ENCODE measurements at regions not wholly inside any gene's neighbourhood (a gene's known extent, or its start where the extent isn't known, plus 50 kb on each side); places are given as distances from the start of the nearest gene placed in this dataset.

- Mint-ChIP-seq H3K4me3 (no peak overlapping the region), H3K4me1 (peaks cover 62% of the 10 kb centered on the region), H3K27me3 (no peaks in the 10 kb centered on the region), H3K27ac (peak overlapping the region; percentile 8), H3K36me3 (ENCODE audit: low read depth) (peaks cover 73% of the 10 kb centered on the region), H3K9me3 (no peaks in the 10 kb centered on the region)
- TF ChIP-seq CTCF (IDR thresholded peaks at IDR 0.05) = no peak
- ATAC-seq (ENCODE audit: low read depth) (no peak), DNase-seq (no peak)
- ChIA-PET POLR2A (interaction anchor here (0.7 kb wide), 1 partner anchor 320 kb away, joined by 8 read pairs; no protein-coding TSS in a partner anchor), CTCF (interaction anchor here (2.1 to 2.7 kb wide), 2 partner anchors 77 to 320 kb away, joined by 8 to 17 read pairs; no protein-coding TSS in a partner anchor)
- intact Hi-C loops (cut with micrococcal nuclease) = no loop called here
These were observed 127.3 kb upstream of the MTHFD1L start for GRCh38 chr6:150738092-150738629.

GRCh38 chr6:150739711-150740349 lies 125.7 kb upstream of the MTHFD1L start:
- ChIA-PET CTCF (interaction anchor here (0.7 to 2.7 kb wide), 5 partner anchors 15 to 322 kb away, joined by 3 to 17 read pairs (median 4); no protein-coding TSS in a partner anchor), POLR2A (interaction anchor here (0.6 kb wide), 1 partner anchor 66 kb away, joined by 3 read pairs; no protein-coding TSS in a partner anchor)
- Mint-ChIP-seq H3K36me3 (ENCODE audit: low read depth) (peaks cover 64% of the 10 kb centered on the region), H3K27ac (peak overlapping the region; percentile 1), H3K27me3 (no peaks in the 10 kb centered on the region), H3K4me3 (no peak overlapping the region), H3K9me3 (no peaks in the 10 kb centered on the region), H3K4me1 (peaks cover 54% of the 10 kb centered on the region)
- DNase-seq = no peak
- TF ChIP-seq CTCF (IDR thresholded peaks at IDR 0.05) = no peak
- ATAC-seq (ENCODE audit: low read depth) = no peak
- intact Hi-C loops (cut with micrococcal nuclease) = loop anchor here (2.0 to 5.0 kb wide), 4 partner anchors 55 to 193 kb away; no protein-coding TSS in a partner anchor

DNA sequence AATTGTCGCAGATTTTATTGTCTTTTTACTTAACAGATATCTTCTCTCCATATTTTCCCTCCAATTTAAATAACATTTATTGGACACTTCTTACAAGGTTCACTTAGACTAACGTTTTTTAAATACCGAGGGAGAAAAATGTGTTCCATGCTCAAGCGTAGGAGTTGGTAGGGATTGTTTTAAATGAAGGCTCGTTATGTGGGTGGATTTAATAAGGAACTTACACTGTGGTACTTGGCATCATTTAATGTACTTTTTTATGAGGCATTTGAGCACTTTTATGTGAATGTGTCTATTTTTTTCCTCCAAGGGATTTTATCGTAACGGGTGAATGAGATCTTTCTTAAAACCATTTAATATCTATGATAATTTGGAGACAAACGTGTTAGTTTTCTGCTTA lies 125.0 kb upstream of the MTHFD1L start:
- Mint-ChIP-seq H3K9me3 (no peaks in the 10 kb centered on the region), H3K36me3 (ENCODE audit: low read depth) (peaks cover 60% of the 10 kb centered on the region), H3K27me3 (no peaks in the 10 kb centered on the region), H3K4me1 (peaks cover 55% of the 10 kb centered on the region), H3K27ac (no peak overlapping the region), H3K4me3 (no peak overlapping the region)
- ChIA-PET CTCF (interaction anchor here (1.6 to 2.7 kb wide), 4 partner anchors 54 to 322 kb away, joined by 4 to 60 read pairs (median 12); no protein-coding TSS in a partner anchor), POLR2A (no interaction called here)
- no peak for TF ChIP-seq CTCF (IDR thresholded peaks at IDR 0.05)
- intact Hi-C loops (cut with micrococcal nuclease) = loop anchor here (2.0 to 5.0 kb wide), 4 partner anchors 56 to 193 kb away; no protein-coding TSS in a partner anchor
- ATAC-seq (ENCODE audit: low read depth) (no peak), DNase-seq (no peak)

DNA sequence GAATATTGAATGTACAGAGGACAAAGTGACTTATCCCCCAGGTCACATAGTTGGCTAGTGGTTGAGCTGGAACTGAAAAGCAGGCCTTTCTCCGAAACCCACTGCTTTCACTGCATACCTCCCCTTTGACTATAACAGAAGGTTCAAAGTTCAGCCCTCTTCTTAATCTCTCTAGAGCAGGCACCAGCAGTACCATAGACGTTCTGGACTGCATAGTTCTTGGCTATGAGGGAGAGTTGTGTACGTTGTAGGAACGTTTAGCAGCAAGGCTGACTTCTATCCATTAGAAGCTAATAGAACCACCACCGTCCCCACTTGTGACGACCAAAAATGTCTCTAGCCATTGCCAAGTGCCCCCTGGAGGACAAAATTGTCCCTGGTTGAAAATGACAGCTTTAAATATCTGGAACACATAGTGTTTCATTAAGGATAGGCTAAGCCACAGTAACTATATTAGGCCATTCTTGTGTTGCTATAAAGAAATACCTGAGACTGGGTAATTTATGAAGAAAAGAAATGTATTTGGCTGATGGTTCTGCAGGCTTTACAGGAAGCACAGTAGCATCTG lies 123.8 kb upstream of the MTHFD1L start:
- POLR2A ChIA-PET = interaction anchor here (0.7 to 1.7 kb wide), 10 partner anchors 24 to 323 kb away, joined by 3 to 15 read pairs (median 4); partner anchors contain the start of gene PLEKHG1
- peak overlapping the region; percentile 57 for H3K27ac Mint-ChIP-seq
- peaks cover 57% of the 10 kb centered on the region for H3K36me3 Mint-ChIP-seq (ENCODE audit: low read depth)
- peaks cover 66% of the 10 kb centered on the region for H3K4me1 Mint-ChIP-seq
- no peak overlapping the region for H3K4me3 Mint-ChIP-seq
- H3K9me3 Mint-ChIP-seq = no peaks in the 10 kb centered on the region
- peak; percentile 52 for TF ChIP-seq CTCF (IDR thresholded peaks at IDR 0.05)
- intact Hi-C loops (cut with micrococcal nuclease) = loop anchor here (1.0 to 5.0 kb wide), 7 partner anchors 57 to 323 kb away; partner anchors contain the start of gene PLEKHG1
- DNase-seq = no peak
- no peaks in the 10 kb centered on the region for H3K27me3 Mint-ChIP-seq
- peak; percentile 72 for ATAC-seq (ENCODE audit: low read depth)
- CTCF ChIA-PET = interaction anchor here (0.7 to 2.2 kb wide), 24 partner anchors 8 to 671 kb away, joined by 3 to 60 read pairs (median 5); partner anchors contain the start of gene PLEKHG1
